ENCODE measurements at regions not wholly inside any gene's neighbourhood (a gene's known extent, or its start where the extent isn't known, plus 50 kb on each side); places are given as distances from the start of the nearest gene placed in this dataset.

GRCh38 chr3:41024031-41024836 is 175.1 kb upstream of the CTNNB1 start:
- Histone ChIP-seq H3K9me3 (no peaks in the 10 kb centered on the region), H3K4me3 (no peak overlapping the region), H3K27me3 (ENCODE audit: low read depth) (no peaks in the 10 kb centered on the region), H3K27ac (no peak overlapping the region), H3K4me1 (peaks cover 10% of the 10 kb centered on the region), H3K36me3 (no peaks in the 10 kb centered on the region)
- DNase-seq (no peak), ATAC-seq (no peak)
- intact Hi-C loops (cut with DNase I) = no loop called here
- TF ChIP-seq CTCF (IDR thresholded peaks at IDR 0.05) = no peak

GRCh38 chr3:41026394-41027177 is 172.7 kb upstream of the CTNNB1 start:
- H3K4me3 ChIP-seq = no peak overlapping the region
- no peak overlapping the region for H3K27ac ChIP-seq
- DNase-seq (peak; percentile 49), ATAC-seq (peak; percentile 65 to 79)
- H3K27me3 ChIP-seq (ENCODE audit: low read depth) = no peaks in the 10 kb centered on the region
- no peaks in the 10 kb centered on the region for H3K36me3 ChIP-seq
- TF ChIP-seq CTCF (IDR thresholded peaks at IDR 0.05) = no peak
- no peaks in the 10 kb centered on the region for H3K9me3 ChIP-seq
- H3K4me1 ChIP-seq = peaks cover 10% of the 10 kb centered on the region
- intact Hi-C loops (cut with DNase I) = no loop called here

- Histone ChIP-seq H3K9me3 (no peaks in the 10 kb centered on the region), H3K27me3 (ENCODE audit: low read depth) (no peaks in the 10 kb centered on the region), H3K27ac (no peak overlapping the region), H3K36me3 (no peaks in the 10 kb centered on the region), H3K4me3 (no peak overlapping the region), H3K4me1 (peaks cover 10% of the 10 kb centered on the region)
- TF ChIP-seq CTCF (IDR thresholded peaks at IDR 0.05) = no peak
- ATAC-seq (no peak), DNase-seq (no peak)
- intact Hi-C loops (cut with DNase I) = no loop called here
Observed at GRCh38 chr3:41029356-41029755, 169.9 kb upstream of the CTNNB1 start.

GRCh38 chr3:41030220-41030619 is 169.1 kb upstream of the CTNNB1 start:
- Histone ChIP-seq H3K36me3 (no peaks in the 10 kb centered on the region), H3K9me3 (no peaks in the 10 kb centered on the region), H3K4me3 (no peak overlapping the region), H3K27ac (no peak overlapping the region), H3K27me3 (ENCODE audit: low read depth) (no peaks in the 10 kb centered on the region), H3K4me1 (peaks cover 10% of the 10 kb centered on the region)
- no peak for TF ChIP-seq CTCF (IDR thresholded peaks at IDR 0.05)
- DNase-seq (no peak), ATAC-seq (no peak)
- intact Hi-C loops (cut with DNase I) = no loop called here

- DNase-seq (no peak), ATAC-seq (peak in 1 of 2 donors; percentile 13)
- Histone ChIP-seq H3K27ac (no peak overlapping the region), H3K4me3 (no peak overlapping the region), H3K36me3 (no peaks in the 10 kb centered on the region), H3K27me3 (ENCODE audit: low read depth) (no peaks in the 10 kb centered on the region), H3K9me3 (no peaks in the 10 kb centered on the region), H3K4me1 (peaks cover 5% of the 10 kb centered on the region)
- intact Hi-C loops (cut with DNase I) = no loop called here
- TF ChIP-seq CTCF (IDR thresholded peaks at IDR 0.05) = no peak
Observed at GRCh38 chr3:41031401-41031800, 167.9 kb upstream of the CTNNB1 start.
